AG04449 (cell line): ENCODE measurements at regions not wholly inside any gene's neighbourhood (a gene's known extent, or its start where the extent isn't known, plus 50 kb on each side); places are given as distances from the start of the nearest gene placed in this dataset.

Experiments
- CTCF ChIA-PET: fragments of 350-600 bp; formaldehyde crosslinking; extraction: SDS; loops from one replicate; lab custom pipeline; 2021; ENCODE audit warnings: antibody characterized with exemption; lab: Yijun Ruan, JAX
- POLR2A ChIA-PET: fragments of 400-600, 350-600 bp; formaldehyde crosslinking; extraction: SDS; loops from one replicate; lab custom pipeline; 2020; ENCODE audit warnings: antibody characterized with exemption, inconsistent platforms; lab: Yijun Ruan, JAX
- DNase-seq: peaks from one replicate; pipeline ENCODE4 v3.0.0-alpha.2; 2010; ENCODE audit warnings: low read depth, low spot score
- H3K4me3 ChIP-seq: 2 replicates; pipeline ENCODE4 v1.5.1; 2011; ENCODE audit warnings: low read depth, mild to moderate bottlenecking, control low read depth, low read length
- CTCF ChIP-seq: IDR thresholded peaks from one replicate; pipeline ENCODE4 v1.5.1; 2011; ENCODE audit warnings: mild to moderate bottlenecking, moderate library complexity, low read length, control low read depth, inconsistent platforms; ENCODE audit not compliant: insufficient read depth; ENCODE audit errors: missing control alignments

- POLR2A ChIA-PET, result no interaction called here
- no peak for DNase-seq
- no peak for TF ChIP-seq CTCF
- H3K4me3 ChIP-seq, result no peak overlapping the region
- CTCF ChIA-PET, result no interaction called here
Observed at GRCh38 chr2:156192468-156192867, 140.1 kb downstream of the NR4A2 start.

- H3K4me3 ChIP-seq, result no peak overlapping the region
- ChIA-PET CTCF (no interaction called here), POLR2A (no interaction called here)
- no peak for TF ChIP-seq CTCF
- DNase-seq, result no peak
Observed at GRCh38 chr2:156191527-156191926, 141.0 kb downstream of the NR4A2 start.

GRCh38 chr2:156190517-156190916 is 142.0 kb downstream of the NR4A2 start:
- no peak for DNase-seq
- no peak overlapping the region for H3K4me3 ChIP-seq
- no peak for TF ChIP-seq CTCF
- CTCF ChIA-PET, result no interaction called here
- POLR2A ChIA-PET, result no interaction called here

- TF ChIP-seq CTCF, result no peak
- CTCF ChIA-PET, result no interaction called here
- DNase-seq, result no peak
- POLR2A ChIA-PET, result no interaction called here
- no peak overlapping the region for H3K4me3 ChIP-seq
Observed at GRCh38 chr2:156189584-156189983, 142.9 kb downstream of the NR4A2 start.

GRCh38 chr2:156189143-156189542 is 143.4 kb downstream of the NR4A2 start:
- ChIA-PET CTCF (interaction anchor here (1.1 kb wide), 1 partner anchor 400 kb away, joined by 3 read pairs; no protein-coding TSS in a partner anchor), POLR2A (no interaction called here)
- no peak for TF ChIP-seq CTCF
- DNase-seq, result no peak
- no peak overlapping the region for H3K4me3 ChIP-seq

GRCh38 chr2:156182132-156182531 is 150.4 kb downstream of the NR4A2 start:
- ChIA-PET POLR2A (no interaction called here), CTCF (no interaction called here)
- TF ChIP-seq CTCF, result no peak
- no peak overlapping the region for H3K4me3 ChIP-seq
- DNase-seq, result no peak
